Inflammatory macrophage treated with lipopolysaccharide for 4 hours (primary cell): ENCODE measurements at regions not wholly inside any gene's neighbourhood (a gene's known extent, or its start where the extent isn't known, plus 50 kb on each side); places are given as distances from the start of the nearest gene placed in this dataset.

Experiments
- DNase-seq: peaks from one replicate; pipeline ENCODE4 v3.0.0-alpha.2; 2020

DNA sequence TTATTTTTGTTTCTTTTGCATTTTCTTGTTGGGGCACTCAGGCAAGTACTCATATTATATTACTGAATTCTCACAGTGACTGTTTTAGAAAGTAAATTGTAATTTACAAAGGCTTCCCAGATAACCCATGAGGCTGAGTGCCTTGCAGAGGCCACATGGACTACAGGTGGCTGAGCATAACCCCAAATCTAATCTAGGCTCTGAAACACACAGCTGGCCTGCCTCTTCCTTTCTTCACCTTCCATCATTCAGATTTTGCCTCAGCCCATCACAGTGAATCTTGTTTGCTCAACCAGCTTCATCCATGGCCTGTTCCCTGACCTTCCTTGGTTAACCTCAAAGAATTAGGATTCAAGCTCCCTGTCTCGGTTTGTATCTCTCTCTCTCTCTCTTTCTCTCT, 78.5 kb upstream of the PRDM11 start:
- DNase-seq: no peak

DNA sequence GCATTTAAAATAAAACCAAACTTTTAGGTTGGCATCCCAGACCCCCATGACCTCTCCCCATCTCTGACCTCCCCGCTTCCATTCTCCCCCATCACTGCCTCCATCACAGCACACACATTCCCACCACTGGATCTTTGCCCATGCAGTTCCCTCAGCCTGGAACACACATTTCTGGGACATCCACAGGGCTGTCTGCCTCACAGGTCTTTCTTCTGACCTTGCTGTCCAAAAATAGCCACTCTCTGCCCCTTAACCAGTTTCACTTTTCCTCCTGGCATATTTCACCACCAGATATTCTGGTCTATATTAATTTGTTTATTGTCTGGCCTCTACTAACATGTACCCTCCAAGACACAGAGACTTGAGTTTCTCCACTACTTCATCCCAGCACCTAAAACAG, 75.2 kb upstream of the PRDM11 start:
- DNase-seq: no peak

DNA sequence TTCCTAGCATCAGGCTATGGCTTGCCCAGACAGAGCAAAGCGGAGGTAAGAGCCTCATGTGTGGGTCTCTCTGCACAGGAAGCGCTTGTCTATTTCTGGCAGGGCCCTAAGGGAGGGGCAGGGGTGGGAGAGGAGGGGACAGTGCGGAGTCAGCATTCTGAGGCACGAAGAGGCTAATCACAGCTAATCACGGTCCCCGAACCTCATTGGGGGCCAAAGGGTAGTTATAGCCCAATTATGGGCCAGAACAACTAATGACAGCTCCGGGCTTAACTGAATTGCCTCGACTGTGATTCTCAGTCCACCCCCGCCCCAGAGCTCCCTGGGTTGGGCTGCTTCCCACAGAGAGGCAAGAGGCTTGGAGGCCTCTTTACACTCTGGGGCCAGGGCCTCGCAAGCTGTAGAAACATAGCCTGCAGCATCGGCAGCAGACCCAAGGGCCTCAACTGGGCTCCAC, 72.7 kb upstream of the PRDM11 start:
- no peak for DNase-seq

DNA sequence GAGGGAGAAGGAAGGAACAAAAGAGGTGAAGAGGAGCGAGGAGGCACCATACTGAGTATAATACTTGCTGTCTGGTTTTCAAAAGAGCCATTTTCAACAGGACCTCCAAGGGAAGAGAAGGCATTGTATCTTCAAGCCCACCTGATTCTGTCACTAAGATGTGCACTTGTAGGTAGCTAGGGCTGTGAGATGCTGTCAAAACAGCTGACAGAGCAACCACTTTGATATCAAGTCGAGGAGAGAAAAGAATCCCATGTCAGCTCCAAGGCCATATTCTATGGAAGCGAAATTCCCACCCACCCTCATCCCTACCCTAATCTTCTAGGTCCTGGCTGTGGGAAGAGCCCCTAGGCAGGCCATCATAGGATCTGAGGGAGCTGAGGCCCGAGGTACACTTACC, 70.9 kb upstream of the PRDM11 start:
- no peak for DNase-seq

- no peak for DNase-seq
Observed at GRCh38 chr11:45075952-45076351, 70.5 kb upstream of the PRDM11 start.

GRCh38 chr11:45076761-45077160, 69.7 kb upstream of the PRDM11 start:
- no peak for DNase-seq

GRCh38 chr11:45078236-45079074, 68.0 kb upstream of the PRDM11 start:
- DNase-seq: no peak

GRCh38 chr11:45079075-45079444, 67.4 kb upstream of the PRDM11 start:
- DNase-seq: peak; percentile 64

DNA sequence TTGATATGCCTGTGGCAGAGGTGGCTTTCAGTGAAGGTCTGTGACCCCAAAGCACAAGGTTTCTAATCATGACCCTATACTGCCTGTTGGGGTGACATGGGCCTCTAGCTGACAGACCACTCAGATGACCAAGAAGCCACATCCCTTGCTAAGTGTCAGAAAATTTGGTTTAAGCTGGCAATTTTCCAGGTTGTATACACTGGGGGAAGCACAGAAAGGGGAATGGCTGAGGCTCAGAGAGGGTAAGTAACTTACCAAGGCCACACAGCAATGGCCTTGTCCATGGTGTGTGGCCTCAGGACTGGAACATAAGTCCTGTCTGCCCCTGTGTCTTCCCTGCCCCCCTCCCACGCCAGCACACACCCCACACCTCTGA, 66.9 kb upstream of the PRDM11 start:
- no peak for DNase-seq

DNA sequence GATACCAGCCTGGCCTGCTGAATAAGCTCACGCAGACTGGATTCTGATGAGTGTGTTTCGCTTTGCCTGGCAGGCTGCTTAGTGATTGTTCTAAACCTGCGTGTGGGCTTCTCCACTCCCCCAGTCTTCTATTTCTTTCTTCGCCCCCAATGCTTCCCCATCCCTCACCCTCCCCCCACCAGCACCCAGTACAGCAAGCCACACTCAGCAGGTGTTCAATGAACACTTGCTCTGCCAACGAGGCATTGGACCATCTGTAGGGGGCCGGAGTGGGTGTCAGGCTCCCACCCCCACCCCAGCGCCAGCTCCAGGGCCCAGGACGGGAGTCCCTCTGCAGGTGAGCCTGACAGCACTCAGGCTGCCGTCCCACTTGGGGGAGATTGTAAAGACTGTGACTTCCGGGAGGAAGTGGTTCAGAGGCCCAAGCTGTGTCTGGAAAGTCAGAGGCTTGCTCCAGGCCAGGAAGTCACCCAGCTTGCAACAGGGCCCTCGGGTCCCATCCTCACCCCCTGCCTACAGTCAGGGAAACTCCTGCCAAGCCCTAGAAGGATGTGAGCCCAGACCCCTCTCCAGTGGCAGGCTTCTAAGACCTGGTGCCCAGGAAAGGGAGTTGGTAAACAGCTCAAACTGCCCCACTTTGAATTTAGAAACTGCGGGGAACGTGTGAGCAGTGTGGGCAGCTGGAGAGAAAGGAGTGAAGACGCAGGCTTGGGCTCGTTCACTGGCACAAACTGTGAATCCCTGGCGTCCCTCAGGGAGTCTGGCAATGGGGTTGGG, 66.3 kb upstream of the PRDM11 start:
- DNase-seq: peak; percentile 73

GRCh38 chr11:45082744-45083543, 63.5 kb upstream of the PRDM11 start:
- peak; percentile 62 for DNase-seq

DNA sequence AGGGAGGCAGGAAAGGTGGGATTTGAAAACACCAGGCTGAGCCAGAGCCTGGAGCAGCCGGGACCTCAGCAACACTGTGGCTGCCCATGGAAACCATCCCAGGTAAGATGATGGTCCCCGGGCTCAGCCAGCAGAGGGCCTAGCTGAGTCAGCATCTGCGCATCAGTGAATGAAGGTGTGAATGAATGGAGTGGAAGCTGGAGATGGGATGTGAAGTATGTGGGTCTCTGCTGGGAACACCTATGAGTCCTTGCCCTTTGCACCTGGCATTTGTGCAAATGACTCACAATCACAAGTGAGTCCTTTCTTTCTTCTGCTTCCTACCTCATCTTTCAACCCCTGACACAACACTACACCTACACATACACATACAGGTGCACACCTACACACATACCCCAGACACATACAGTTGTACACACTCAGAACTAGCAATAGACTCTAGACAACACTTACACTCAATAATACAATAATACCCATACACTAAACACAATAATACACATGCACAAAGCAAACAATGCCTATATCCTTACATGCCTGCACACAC, 62.8 kb upstream of the PRDM11 start:
- no peak for DNase-seq

- no peak for DNase-seq
Observed at GRCh38 chr11:45085646-45086501, 60.6 kb upstream of the PRDM11 start.

DNA sequence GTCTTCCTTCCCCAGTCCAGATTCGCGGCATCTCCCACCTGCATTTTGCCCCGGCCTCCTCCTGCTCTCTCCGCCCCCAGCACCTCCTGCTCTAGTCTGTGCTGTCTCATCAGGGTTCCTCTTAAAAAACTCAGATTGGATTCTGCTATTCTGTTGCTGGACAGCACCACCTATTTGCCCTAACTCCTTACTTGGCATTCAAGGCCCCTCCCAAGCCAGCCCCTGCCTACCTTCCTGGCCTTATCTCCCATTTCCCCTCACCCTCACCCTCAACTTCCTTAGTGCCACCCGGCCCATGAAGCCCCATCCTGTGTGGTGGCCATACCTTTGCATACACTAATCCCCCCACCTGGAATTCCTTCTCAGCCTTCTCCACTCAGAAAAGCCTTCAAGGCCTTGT, 59.9 kb upstream of the PRDM11 start:
- no peak for DNase-seq

DNA sequence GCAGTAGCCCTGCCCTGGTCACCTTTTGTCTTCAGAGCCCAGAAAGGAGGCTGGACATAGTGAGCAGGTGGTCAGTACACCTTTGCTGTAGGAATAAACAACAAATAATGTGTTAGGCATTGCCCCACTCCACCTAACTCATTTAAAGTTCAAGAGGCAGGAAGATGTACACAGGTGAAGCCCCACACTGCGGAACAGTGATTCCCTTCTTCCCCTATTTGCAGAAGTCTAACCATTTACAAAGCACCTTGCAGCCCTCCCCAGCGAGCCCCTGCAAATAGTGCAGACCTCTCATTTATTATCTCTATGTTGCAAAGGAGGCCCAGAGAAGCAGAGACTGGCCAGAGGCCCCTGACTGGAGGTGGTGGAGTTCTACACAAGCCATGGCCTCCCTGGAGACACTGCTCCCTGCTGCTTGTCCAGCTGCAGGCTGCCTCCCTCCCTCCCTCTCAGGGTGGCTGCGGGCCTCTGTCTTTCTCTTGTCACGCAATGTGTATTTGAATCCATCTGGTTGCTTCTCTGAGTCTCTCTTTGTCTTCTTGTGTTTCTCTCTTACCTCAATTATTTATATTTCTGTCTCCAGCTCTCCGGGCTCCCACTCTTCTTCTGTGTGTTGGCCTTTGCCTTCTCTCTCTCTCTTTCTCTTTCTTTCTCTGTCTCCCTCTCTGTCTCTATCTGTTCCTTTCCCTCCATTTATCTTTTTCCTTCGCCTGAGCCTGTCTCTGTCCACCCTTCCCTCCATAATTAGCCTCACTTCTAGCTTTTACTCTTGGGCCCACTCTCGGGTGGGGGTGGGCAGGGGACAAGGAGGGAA, 59.1 kb upstream of the PRDM11 start:
- no peak for DNase-seq

DNA sequence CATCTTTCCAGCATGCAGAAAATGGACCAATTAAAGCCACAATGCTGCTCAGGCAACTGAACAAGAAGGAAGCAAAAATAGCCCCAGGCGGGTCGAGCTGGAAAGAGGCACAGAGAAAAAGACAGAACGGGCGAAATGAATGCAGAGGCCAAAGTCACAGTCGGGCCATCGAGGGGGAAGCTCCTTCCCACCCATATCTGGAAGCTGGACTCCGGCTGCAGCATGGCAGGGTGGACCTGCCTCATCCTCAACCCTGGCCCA, 58.6 kb upstream of the PRDM11 start:
- no peak for DNase-seq

GRCh38 chr11:45089251-45089650, 57.2 kb upstream of the PRDM11 start:
- DNase-seq: no peak

DNA sequence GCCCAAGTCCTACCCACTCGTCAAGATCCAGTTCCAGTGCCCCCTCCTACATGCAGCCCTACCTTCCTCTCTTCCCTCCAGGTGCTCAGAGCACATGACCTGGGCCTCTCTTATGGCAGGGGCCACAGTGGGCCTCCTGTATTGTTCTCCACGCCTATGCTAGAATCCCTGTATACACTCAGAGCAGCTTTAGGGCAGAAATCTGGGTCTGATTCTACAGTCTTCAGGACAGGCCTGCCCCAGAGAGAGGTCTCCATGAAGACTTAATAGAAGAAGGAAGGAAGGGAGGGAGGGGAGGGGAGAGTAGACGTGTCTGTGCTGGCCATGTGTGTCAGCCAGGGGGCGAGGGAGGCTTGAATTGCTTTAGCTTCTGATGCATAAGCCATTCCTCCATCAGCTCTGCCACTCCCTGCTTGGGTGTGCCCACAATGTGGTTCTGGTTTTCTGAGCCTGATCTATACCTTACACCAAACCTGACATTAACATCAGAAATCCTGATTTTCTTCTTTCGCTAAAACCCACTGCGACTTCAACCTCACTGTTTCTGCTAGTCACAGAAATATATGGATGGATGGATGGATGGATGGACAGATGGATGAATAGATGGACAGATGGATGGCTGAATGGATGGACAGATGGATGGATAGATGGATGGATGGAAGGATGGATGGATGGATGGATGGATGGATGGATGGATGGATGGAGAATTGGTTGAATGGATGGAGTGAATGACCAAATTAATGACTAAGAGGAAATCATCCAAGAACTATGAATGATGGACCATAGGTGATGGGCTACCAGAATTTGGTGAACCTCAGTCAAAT, 56.6 kb upstream of the PRDM11 start:
- DNase-seq: no peak

- DNase-seq: no peak
Observed at GRCh38 chr11:45090607-45091006, 55.8 kb upstream of the PRDM11 start.

DNA sequence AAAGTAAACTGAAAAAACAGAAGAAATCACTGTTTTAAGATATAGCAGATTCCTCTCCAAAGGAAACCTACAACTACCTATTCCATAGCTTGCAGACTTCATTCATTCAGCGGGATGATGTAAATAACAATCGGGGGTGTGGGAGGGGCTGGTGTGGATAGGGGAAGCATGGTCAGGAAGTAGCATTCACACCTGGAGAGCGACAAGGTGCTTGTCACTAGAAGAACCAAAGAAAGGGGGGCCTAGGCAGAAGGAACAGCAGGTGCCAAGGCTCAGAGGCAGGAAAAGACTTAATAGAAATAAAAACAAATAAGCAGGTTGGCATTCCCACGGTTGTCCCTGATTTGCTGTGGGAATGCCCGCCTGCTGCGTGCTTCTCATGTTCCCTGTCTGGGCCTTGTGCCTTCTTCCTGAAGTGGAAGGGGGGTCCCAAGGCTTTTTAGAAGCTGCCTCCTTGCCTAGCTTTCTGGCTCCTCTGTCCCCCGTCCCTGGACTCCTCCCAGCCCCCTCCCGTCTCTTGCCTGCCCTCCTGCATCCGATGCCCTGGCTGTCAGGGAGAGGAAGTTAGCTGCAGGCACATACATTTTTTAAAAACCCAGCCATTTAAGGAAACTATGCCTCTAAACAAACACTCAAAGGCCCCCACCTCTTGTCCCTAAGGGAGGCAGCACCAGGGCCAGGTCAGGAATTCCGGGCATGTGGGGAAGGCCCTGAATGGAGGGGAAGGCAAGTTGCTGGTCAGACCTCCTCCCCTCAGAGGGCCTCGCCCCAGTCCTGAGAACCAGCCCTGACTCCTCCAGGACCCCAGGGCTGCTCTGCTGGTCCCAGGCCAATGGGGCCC, 54.7 kb upstream of the PRDM11 start:
- no peak for DNase-seq
